Activated naive CD8-positive, alpha-beta T cell treated with anti-CD3 and anti-CD28 coated beads for 36 hours (primary cell): ENCODE measurements at regions not wholly inside any gene's neighbourhood (a gene's known extent, or its start where the extent isn't known, plus 50 kb on each side); places are given as distances from the start of the nearest gene placed in this dataset.

Experiments used
- DNase-seq: peaks from one replicate; pipeline ENCODE4 v3.0.0; 2021
- H3K27ac Mint-ChIP-seq: one replicate; pipeline ENCODE4 v1.8.0; 2022; ENCODE audit warnings: mild to moderate bottlenecking, moderate library complexity, mixed read lengths
- H3K27me3 Mint-ChIP-seq: one replicate; pipeline ENCODE4 v1.8.0; 2022; ENCODE audit warnings: mild to moderate bottlenecking, mixed read lengths
- H3K36me3 Mint-ChIP-seq: one replicate; pipeline ENCODE4 v1.8.0; 2021; ENCODE audit warnings: mild to moderate bottlenecking, mixed read lengths
- H3K4me1 Mint-ChIP-seq: one replicate; pipeline ENCODE4 v1.8.0; 2021; ENCODE audit warnings: mixed read lengths
- H3K4me3 Mint-ChIP-seq: one replicate; pipeline ENCODE4 v1.8.0; 2022; ENCODE audit warnings: mild to moderate bottlenecking, moderate library complexity, mixed read lengths
- H3K9me3 Mint-ChIP-seq: one replicate; pipeline ENCODE4 v1.8.0; 2022; ENCODE audit warnings: mixed read lengths

DNA sequence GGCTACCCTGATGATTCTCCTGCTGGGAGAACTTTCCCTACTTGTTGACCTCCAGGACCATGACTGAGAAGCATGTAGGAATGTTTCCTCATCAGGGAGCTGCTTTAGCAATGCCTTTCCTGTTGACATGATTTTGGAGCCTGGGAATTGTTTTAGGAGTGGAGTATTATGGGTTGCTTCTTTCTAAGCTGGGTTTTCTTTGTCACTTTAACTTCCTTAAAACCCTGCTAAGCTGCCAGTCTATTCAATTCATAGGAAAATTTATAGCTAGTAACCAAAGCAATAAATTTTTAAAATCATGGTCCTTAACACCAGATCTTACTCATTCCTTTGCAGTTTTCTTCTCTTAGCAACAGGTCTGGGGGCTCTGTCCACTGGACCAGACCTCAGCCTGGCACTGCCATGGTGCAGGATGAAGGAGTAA lies 125.6 kb upstream of the TACR1 start:
- no peaks in the 10 kb centered on the region for H3K27me3 Mint-ChIP-seq
- H3K4me1 Mint-ChIP-seq = peaks cover 16% of the 10 kb centered on the region
- peaks cover 11% of the 10 kb centered on the region for H3K36me3 Mint-ChIP-seq
- H3K4me3 Mint-ChIP-seq = no peak overlapping the region
- no peak for DNase-seq
- H3K27ac Mint-ChIP-seq = no peak overlapping the region
- H3K9me3 Mint-ChIP-seq = peaks cover 7% of the 10 kb centered on the region

- H3K4me1 Mint-ChIP-seq = peaks cover 16% of the 10 kb centered on the region
- no peak overlapping the region for H3K27ac Mint-ChIP-seq
- no peaks in the 10 kb centered on the region for H3K27me3 Mint-ChIP-seq
- H3K36me3 Mint-ChIP-seq = peaks cover 7% of the 10 kb centered on the region
- no peak overlapping the region for H3K4me3 Mint-ChIP-seq
- peaks cover 3% of the 10 kb centered on the region for H3K9me3 Mint-ChIP-seq
- no peak for DNase-seq
Observed at GRCh38 chr2:75324141-75324540, 124.8 kb upstream of the TACR1 start.

DNA sequence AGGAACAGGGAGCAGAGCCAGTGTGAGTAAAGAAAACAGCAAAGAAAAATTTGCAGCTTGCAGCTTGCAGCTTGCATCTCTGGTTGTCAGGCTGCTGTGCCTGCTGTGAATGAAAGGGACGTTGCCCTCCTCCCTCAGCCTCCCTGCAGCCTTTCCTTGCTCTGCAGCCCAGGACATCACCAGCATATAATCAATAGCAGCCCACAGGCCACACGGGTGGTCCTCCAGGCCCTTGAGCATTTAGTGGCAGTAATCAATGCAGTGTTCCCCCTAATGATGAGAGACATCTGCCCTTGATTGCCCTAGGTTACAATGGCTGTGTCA lies 122.2 kb upstream of the TACR1 start:
- Mint-ChIP-seq H3K27me3 (no peaks in the 10 kb centered on the region), H3K4me3 (no peak overlapping the region), H3K4me1 (peaks cover 12% of the 10 kb centered on the region), H3K27ac (no peak overlapping the region), H3K9me3 (no peaks in the 10 kb centered on the region), H3K36me3 (peaks cover 6% of the 10 kb centered on the region)
- no peak for DNase-seq

DNA sequence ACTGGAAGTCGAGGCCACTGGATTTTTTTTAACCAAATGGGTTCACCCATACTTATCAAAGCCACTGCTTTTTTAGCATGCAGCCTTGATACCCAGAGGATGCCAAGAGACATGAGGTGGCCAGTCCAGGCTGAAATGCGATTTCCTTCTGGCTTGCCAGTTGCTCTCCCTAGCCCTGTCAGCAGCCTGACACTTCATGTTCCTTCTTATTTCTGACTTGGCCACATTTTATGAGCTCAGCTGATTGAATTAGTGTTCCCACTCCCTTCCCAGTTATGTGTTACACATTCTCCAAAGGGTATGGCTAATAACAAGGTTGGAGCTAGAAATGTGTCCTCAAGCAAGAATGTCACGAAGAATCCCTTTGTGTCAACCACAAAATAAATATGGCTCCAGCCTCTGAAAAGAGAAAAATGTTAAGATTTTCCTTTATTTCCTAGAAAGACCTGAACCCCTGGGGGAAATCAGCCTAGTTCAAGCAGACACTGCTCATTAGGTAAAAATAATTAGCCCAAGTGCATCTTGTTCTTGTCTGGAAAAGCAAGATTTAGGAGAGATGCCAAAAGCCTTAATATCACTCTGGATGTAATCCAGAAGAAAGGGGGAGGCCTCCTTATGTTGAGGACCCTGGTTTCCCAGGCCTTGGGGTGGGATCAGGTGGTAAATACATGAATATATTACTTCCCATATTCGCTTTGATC lies 121.7 kb upstream of the TACR1 start:
- Mint-ChIP-seq H3K4me3 (no peak overlapping the region), H3K27me3 (no peaks in the 10 kb centered on the region), H3K36me3 (peaks cover 6% of the 10 kb centered on the region), H3K9me3 (no peaks in the 10 kb centered on the region), H3K27ac (no peak overlapping the region), H3K4me1 (peaks cover 10% of the 10 kb centered on the region)
- DNase-seq = no peak

DNA sequence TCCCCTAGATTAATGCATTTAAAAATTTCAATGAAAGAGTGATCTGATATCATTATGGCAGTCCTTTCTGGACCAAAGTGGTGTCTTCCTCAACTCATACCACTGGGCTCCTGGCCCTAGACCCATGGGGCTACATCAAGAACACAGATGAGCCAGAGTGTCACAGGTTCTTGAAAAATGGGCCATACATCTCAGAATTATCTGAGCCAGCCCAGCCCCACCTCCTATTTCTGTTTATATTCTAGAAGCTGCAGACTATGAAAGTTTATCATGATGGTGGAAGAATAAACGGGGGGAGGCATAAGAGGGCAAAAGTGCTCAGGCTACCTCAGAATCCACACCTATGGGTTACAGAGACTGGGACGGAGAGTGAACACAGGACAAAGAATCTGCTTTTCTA lies 120.6 kb upstream of the TACR1 start:
- peaks cover 5% of the 10 kb centered on the region for H3K4me1 Mint-ChIP-seq
- no peak for DNase-seq
- H3K9me3 Mint-ChIP-seq = no peaks in the 10 kb centered on the region
- H3K36me3 Mint-ChIP-seq = peaks cover 6% of the 10 kb centered on the region
- no peak overlapping the region for H3K4me3 Mint-ChIP-seq
- H3K27me3 Mint-ChIP-seq = no peaks in the 10 kb centered on the region
- no peak overlapping the region for H3K27ac Mint-ChIP-seq

- no peak for DNase-seq
- Mint-ChIP-seq H3K9me3 (no peaks in the 10 kb centered on the region), H3K4me1 (no peaks in the 10 kb centered on the region), H3K36me3 (peaks cover 11% of the 10 kb centered on the region), H3K4me3 (no peak overlapping the region), H3K27ac (no peak overlapping the region), H3K27me3 (no peaks in the 10 kb centered on the region)
Observed at GRCh38 chr2:75317802-75318201, 118.5 kb upstream of the TACR1 start.

- no peak overlapping the region for H3K27ac Mint-ChIP-seq
- no peak overlapping the region for H3K4me3 Mint-ChIP-seq
- no peaks in the 10 kb centered on the region for H3K27me3 Mint-ChIP-seq
Observed at GRCh38 chr2:75317316-75317715, 118.0 kb upstream of the TACR1 start.

DNA sequence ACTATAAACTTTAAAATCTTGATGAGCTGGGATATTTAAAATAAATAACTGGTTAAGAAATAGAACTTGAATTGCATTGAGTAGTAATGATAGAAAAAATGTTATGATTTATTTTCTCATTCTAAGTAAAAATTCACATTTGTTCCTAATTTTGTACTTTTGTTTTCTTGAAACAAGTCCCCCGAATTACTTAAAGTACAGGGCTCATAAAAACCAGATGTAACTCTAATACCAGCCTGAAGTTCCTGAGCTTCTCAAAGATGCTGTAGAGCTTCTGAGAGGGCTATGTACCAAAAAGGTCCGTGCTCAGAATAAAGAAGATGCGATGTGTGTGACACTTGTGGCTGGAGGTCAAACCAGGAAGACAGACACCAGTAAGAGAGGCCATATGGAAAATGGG lies 116.1 kb upstream of the TACR1 start:
- H3K27me3 Mint-ChIP-seq = no peaks in the 10 kb centered on the region
- H3K27ac Mint-ChIP-seq = no peak overlapping the region
- peaks cover 4% of the 10 kb centered on the region for H3K9me3 Mint-ChIP-seq
- no peak overlapping the region for H3K4me3 Mint-ChIP-seq
- no peak for DNase-seq
- H3K4me1 Mint-ChIP-seq = peaks cover 3% of the 10 kb centered on the region
- H3K36me3 Mint-ChIP-seq = peaks cover 16% of the 10 kb centered on the region

More at GRCh38 chr2:75317316-75317715, 118.0 kb upstream of the TACR1 start:
- Mint-ChIP-seq H3K4me1 (no peaks in the 10 kb centered on the region), H3K9me3 (peaks cover under 1% of the 10 kb centered on the region), H3K36me3 (peaks cover 11% of the 10 kb centered on the region)
- no peak for DNase-seq

- H3K27ac Mint-ChIP-seq = no peak overlapping the region
- H3K27me3 Mint-ChIP-seq = no peaks in the 10 kb centered on the region
- H3K36me3 Mint-ChIP-seq = peaks cover 25% of the 10 kb centered on the region
- peaks cover 3% of the 10 kb centered on the region for H3K4me1 Mint-ChIP-seq
- no peak overlapping the region for H3K4me3 Mint-ChIP-seq
- peaks cover 4% of the 10 kb centered on the region for H3K9me3 Mint-ChIP-seq
- peak; percentile 3 for DNase-seq
Observed at GRCh38 chr2:75311993-75312392, 112.7 kb upstream of the TACR1 start.

- Mint-ChIP-seq H3K27ac (no peak overlapping the region), H3K27me3 (no peaks in the 10 kb centered on the region), H3K4me1 (peaks cover 3% of the 10 kb centered on the region), H3K9me3 (peaks cover 4% of the 10 kb centered on the region), H3K4me3 (no peak overlapping the region), H3K36me3 (peaks cover 22% of the 10 kb centered on the region)
- DNase-seq = no peak
Observed at GRCh38 chr2:75311521-75311920, 112.2 kb upstream of the TACR1 start.

GRCh38 chr2:75310876-75311275 lies 111.6 kb upstream of the TACR1 start:
- H3K4me1 Mint-ChIP-seq = peaks cover 3% of the 10 kb centered on the region
- no peak for DNase-seq
- H3K27ac Mint-ChIP-seq = no peak overlapping the region
- H3K27me3 Mint-ChIP-seq = no peaks in the 10 kb centered on the region
- no peak overlapping the region for H3K4me3 Mint-ChIP-seq
- H3K36me3 Mint-ChIP-seq = peaks cover 25% of the 10 kb centered on the region
- peaks cover 4% of the 10 kb centered on the region for H3K9me3 Mint-ChIP-seq

DNA sequence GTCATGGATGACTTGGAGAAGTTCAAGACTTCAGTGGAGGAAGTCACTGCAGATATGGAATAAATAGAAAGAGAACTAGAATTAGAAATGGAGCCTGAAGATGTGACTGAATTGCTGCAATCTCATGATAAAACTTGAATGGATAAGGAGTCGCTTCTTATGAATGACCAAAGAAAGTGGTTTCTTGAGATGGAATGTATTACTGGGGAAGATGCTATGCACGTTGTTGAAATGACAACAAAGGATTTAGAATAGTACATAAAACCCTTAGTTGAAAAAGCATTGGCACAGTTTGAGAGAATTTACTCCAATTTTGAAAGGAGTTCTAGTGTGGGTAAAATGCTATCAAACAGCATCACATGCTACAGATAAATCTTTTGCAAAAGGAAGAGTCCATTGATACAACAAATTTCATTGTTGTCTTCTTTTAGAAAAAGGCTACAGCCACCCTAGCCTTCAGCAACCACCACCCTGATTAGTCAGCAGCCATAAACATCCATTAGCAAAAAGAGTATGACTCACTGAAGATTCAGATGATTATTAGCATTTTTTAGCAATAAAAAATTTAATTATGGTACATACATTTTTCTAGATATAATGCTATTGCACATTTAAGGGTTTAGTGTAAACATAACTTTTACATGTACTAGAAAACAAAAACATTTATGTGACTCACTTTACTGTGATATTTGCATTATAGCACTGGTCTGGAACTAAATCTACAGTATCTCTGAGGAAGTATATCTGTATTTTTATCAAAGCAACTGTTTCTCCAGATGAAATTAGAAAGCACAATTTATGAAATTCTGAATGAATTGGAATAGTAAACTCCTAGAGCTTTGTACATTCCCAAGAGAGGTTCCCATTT lies 110.5 kb upstream of the TACR1 start:
- Mint-ChIP-seq H3K27ac (no peak overlapping the region), H3K9me3 (peaks cover 4% of the 10 kb centered on the region), H3K36me3 (peaks cover 29% of the 10 kb centered on the region), H3K4me3 (no peak overlapping the region), H3K4me1 (peaks cover 3% of the 10 kb centered on the region), H3K27me3 (no peaks in the 10 kb centered on the region)
- DNase-seq = no peak

DNA sequence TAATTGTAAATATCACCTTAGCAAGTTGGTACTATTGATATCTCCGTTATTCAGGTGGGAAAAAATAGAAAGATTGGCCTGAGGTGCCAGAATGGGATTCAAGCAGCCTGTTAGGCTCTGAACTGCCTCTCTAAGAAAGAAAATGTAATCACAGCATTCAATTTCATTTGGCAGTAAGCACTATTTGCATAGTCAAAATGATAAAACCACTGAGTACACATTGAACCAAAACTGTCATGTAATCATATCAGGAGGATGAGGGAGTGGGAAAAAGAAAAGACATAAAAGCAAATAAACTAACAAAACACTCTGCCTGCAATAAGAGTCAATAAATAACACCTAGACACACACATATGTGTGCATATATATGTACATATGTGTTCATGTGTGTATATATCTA lies 103.9 kb upstream of the TACR1 start:
- Mint-ChIP-seq H3K27ac (no peak overlapping the region), H3K4me1 (no peaks in the 10 kb centered on the region), H3K36me3 (peaks cover 32% of the 10 kb centered on the region), H3K9me3 (peaks cover 20% of the 10 kb centered on the region), H3K27me3 (no peaks in the 10 kb centered on the region), H3K4me3 (no peak overlapping the region)
- DNase-seq = no peak

DNA sequence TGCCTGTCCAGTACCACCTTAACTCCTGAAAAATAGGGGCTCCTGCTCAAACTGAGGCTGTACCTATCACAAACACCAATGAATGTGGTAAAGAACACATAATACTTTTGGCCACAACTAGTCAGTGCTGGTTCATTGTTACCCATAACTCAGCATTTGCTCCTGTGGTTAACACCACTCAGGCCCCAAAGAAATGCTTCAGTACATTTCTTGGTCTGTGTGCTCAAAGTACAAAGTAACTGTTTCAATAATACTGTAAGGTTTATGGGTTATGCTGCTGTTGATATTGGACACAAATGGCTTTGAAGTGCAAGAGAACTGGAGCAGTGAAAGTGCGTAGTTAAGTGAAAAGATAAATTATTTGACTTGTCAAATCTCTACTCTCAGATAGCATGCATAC lies 95.0 kb upstream of the TACR1 start:
- Mint-ChIP-seq H3K4me3 (no peak overlapping the region), H3K27ac (no peak overlapping the region), H3K9me3 (peaks cover 8% of the 10 kb centered on the region), H3K27me3 (no peaks in the 10 kb centered on the region), H3K36me3 (peaks cover 7% of the 10 kb centered on the region), H3K4me1 (no peaks in the 10 kb centered on the region)
- DNase-seq = no peak

DNA sequence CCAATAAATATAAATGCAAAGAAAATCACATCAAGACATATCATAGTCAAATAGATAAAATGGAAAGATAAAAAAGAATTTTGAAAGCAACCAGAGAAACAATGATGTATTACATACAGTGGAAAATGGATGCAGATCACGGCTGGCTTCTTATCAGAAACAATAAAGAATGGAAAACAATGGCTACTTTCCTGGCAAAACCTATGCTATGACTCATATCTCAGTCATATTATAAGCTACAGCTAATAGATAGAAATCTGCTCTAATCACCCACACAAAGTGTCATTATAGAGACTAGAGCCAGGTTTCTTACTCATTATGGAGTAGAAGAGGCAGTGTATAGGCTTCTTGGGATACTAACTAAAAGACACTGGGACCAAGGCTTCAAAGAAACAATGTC lies 93.5 kb upstream of the TACR1 start:
- Mint-ChIP-seq H3K27me3 (no peaks in the 10 kb centered on the region), H3K4me1 (no peaks in the 10 kb centered on the region), H3K27ac (no peak overlapping the region), H3K9me3 (peaks cover 1% of the 10 kb centered on the region), H3K4me3 (no peak overlapping the region), H3K36me3 (peaks cover 8% of the 10 kb centered on the region)
- no peak for DNase-seq
